ENCODE measurements at regions not wholly inside any gene's neighbourhood (a gene's known extent, or its start where the extent isn't known, plus 50 kb on each side); places are given as distances from the start of the nearest gene placed in this dataset.

GRCh38 chr1:96059736-96060135, 661.8 kb upstream of the PTBP2 start:
- Histone ChIP-seq H3K27ac (no peak overlapping the region), H3K36me3 (no peaks in the 10 kb centered on the region), H3K27me3 (no peaks in the 10 kb centered on the region), H3K9me3 (no peaks in the 10 kb centered on the region), H3K4me3 (no peak overlapping the region), H3K4me1 (no peaks in the 10 kb centered on the region)
- DNase-seq: no peak
- TF ChIP-seq POLR2AphosphoS5 (IDR thresholded peaks at IDR 0.05) (no peak), EP300 (IDR thresholded peaks at IDR 0.05; ENCODE audit: low read depth) (no peak), POLR2A (IDR thresholded peaks at IDR 0.05) (no peak)
- TF ChIP-seq, protein P1, sequence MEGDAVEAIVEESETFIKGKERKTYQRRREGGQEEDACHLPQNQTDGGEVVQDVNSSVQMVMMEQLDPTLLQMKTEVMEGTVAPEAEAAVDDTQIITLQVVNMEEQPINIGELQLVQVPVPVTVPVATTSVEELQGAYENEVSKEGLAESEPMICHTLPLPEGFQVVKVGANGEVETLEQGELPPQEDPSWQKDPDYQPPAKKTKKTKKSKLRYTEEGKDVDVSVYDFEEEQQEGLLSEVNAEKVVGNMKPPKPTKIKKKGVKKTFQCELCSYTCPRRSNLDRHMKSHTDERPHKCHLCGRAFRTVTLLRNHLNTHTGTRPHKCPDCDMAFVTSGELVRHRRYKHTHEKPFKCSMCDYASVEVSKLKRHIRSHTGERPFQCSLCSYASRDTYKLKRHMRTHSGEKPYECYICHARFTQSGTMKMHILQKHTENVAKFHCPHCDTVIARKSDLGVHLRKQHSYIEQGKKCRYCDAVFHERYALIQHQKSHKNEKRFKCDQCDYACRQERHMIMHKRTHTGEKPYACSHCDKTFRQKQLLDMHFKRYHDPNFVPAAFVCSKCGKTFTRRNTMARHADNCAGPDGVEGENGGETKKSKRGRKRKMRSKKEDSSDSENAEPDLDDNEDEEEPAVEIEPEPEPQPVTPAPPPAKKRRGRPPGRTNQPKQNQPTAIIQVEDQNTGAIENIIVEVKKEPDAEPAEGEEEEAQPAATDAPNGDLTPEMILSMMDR (IDR thresholded peaks at IDR 0.05): no peak
- intact Hi-C loops (cut with DNase I; ENCODE audit: low total_unique reads): no loop called here
- in situ Hi-C loops (cut with MboI; ENCODE audit: low pct_ligation_motif_present in 1 of 4, low pct_unique_long_range_greater_than_20kb in 1 of 4, low sequenced_read_pairs in 3 of 4): no loop called here
- WGBS, 2 donors (ENCODE audit: low coverage in 1 of 2): 58 to 67% methylated on average over 3 of the region's 3 CpGs

- TF ChIP-seq EP300 (IDR thresholded peaks at IDR 0.05; ENCODE audit: low read depth): no peak
- no peak for TF ChIP-seq POLR2A (IDR thresholded peaks at IDR 0.05)
- TF ChIP-seq, protein P1 (IDR thresholded peaks at IDR 0.05): no peak
- intact Hi-C loops (cut with DNase I; ENCODE audit: low total_unique reads): no loop called here
- no peaks in the 10 kb centered on the region for H3K27me3 ChIP-seq
- in situ Hi-C loops (cut with MboI; ENCODE audit: low pct_ligation_motif_present in 1 of 4, low pct_unique_long_range_greater_than_20kb in 1 of 4, low sequenced_read_pairs in 3 of 4): no loop called here
- 42 to 47% methylated on average over 3 to 6 of the region's 6 CpGs for WGBS, 2 donors (ENCODE audit: low coverage in 1 of 2)
- no peak for DNase-seq
- H3K9me3 ChIP-seq: no peaks in the 10 kb centered on the region
- no peak overlapping the region for H3K27ac ChIP-seq
- H3K36me3 ChIP-seq: no peaks in the 10 kb centered on the region
- H3K4me1 ChIP-seq: no peaks in the 10 kb centered on the region
- H3K4me3 ChIP-seq: no peak overlapping the region
Observed at GRCh38 chr1:96060621-96061020, 661.0 kb upstream of the PTBP2 start.

DNA sequence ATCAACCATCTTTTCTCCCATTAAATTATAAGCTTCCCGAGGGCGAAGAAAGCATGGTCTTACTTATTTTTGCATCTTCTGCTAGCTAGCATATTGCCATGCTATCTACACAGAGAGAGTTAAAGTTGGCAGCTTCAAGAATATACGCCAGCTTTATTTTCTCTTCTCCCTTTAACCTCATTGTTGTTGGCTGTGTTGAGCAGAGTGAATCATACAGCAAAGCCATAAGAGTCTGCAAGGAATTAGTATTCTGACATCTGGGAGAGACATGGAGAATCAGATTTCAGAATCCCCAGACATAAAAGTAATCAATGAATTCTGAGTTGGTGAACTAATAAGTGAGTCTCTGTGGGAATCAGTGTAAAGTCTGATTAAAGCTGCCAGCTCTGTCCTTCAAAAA, 649.6 kb upstream of the PTBP2 start:
- Histone ChIP-seq H3K4me1 (no peaks in the 10 kb centered on the region), H3K27me3 (no peaks in the 10 kb centered on the region), H3K4me3 (no peak overlapping the region), H3K36me3 (no peaks in the 10 kb centered on the region), H3K27ac (no peak overlapping the region), H3K9me3 (no peaks in the 10 kb centered on the region)
- no peak for DNase-seq
- 85 to 96% methylated on average over 3 of the region's 3 CpGs for WGBS, 2 donors (ENCODE audit: low coverage in 1 of 2)
- in situ Hi-C loops (cut with MboI; ENCODE audit: low pct_ligation_motif_present in 1 of 4, low pct_unique_long_range_greater_than_20kb in 1 of 4, low sequenced_read_pairs in 3 of 4) (no loop called here), intact Hi-C loops (cut with DNase I; ENCODE audit: low total_unique reads) (no loop called here)
- TF ChIP-seq, protein P1 (IDR thresholded peaks at IDR 0.05): no peak
- TF ChIP-seq EP300 (IDR thresholded peaks at IDR 0.05; ENCODE audit: low read depth) (no peak), POLR2AphosphoS5 (IDR thresholded peaks at IDR 0.05) (no peak), POLR2A (IDR thresholded peaks at IDR 0.05) (no peak)

- in situ Hi-C loops (cut with MboI; ENCODE audit: low pct_ligation_motif_present in 1 of 4, low pct_unique_long_range_greater_than_20kb in 1 of 4, low sequenced_read_pairs in 3 of 4) (no loop called here), intact Hi-C loops (cut with DNase I; ENCODE audit: low total_unique reads) (no loop called here)
- 83 to 88% methylated on average over 1 of the region's 1 CpG for WGBS, 2 donors (ENCODE audit: low coverage in 1 of 2)
- no peaks in the 10 kb centered on the region for H3K4me1 ChIP-seq
- TF ChIP-seq POLR2A (IDR thresholded peaks at IDR 0.05) (no peak), POLR2AphosphoS5 (IDR thresholded peaks at IDR 0.05) (no peak), EP300 (IDR thresholded peaks at IDR 0.05; ENCODE audit: low read depth) (no peak)
- TF ChIP-seq, protein P1 (IDR thresholded peaks at IDR 0.05): no peak
- no peak overlapping the region for H3K27ac ChIP-seq
- H3K4me3 ChIP-seq: no peak overlapping the region
- no peaks in the 10 kb centered on the region for H3K36me3 ChIP-seq
- DNase-seq: no peak
- no peaks in the 10 kb centered on the region for H3K9me3 ChIP-seq
- H3K27me3 ChIP-seq: no peaks in the 10 kb centered on the region
Observed at GRCh38 chr1:96073100-96073499, 648.5 kb upstream of the PTBP2 start.
